ENCODE measurements at regions not wholly inside any gene's neighbourhood (a gene's known extent, or its start where the extent isn't known, plus 50 kb on each side); places are given as distances from the start of the nearest gene placed in this dataset.

- H3K4me3 ChIP-seq (ENCODE audit: low read length): no peak overlapping the region
- no peak overlapping the region for H3K27ac ChIP-seq (ENCODE audit: low read length)
- no peaks in the 10 kb centered on the region for H3K9me3 ChIP-seq (replicated peaks; ENCODE audit: insufficient read depth, low read length)
- H4K20me1 ChIP-seq (ENCODE audit: insufficient read depth, low read length): no peaks in the 10 kb centered on the region
- DNase-seq: no peak
- no peak overlapping the region for H3K4me2 ChIP-seq (ENCODE audit: low read depth, low read length)
- H3K79me2 ChIP-seq (ENCODE audit: low read length): no peaks in the 10 kb centered on the region
- no peaks in the 10 kb centered on the region for H3K27me3 ChIP-seq (replicated peaks; ENCODE audit: insufficient read depth, low read length)
- TF ChIP-seq EZH2 (optimal IDR thresholded peaks at IDR 0.05; ENCODE audit: low read depth, low read length) (no peak), EZH2phosphoT487 (IDR thresholded peaks at IDR 0.05; ENCODE audit: low read length) (no peak), CTCF (IDR thresholded peaks at IDR 0.05; ENCODE audit: low read length) (no peak)
- H3K9ac ChIP-seq (ENCODE audit: low read length): no peak overlapping the region
- H3K4me1 ChIP-seq (ENCODE audit: low read length): no peaks in the 10 kb centered on the region
- H3K36me3 ChIP-seq (replicated peaks; ENCODE audit: insufficient read depth, low read length): no peaks in the 10 kb centered on the region
- H2AFZ ChIP-seq (ENCODE audit: low read length): no peak overlapping the region
- H3K9me2 ChIP-seq (replicated peaks; ENCODE audit: insufficient read depth, low read length): no peaks in the 10 kb centered on the region
- no peaks in the 10 kb centered on the region for H3F3A ChIP-seq (ENCODE audit: insufficient read depth, low read length)
These were observed 360.0 kb upstream of the ZNF462 start for GRCh38 chr9:106502930-106503329.

- no peak overlapping the region for H3K27ac ChIP-seq (ENCODE audit: low read length)
- H3K27me3 ChIP-seq (replicated peaks; ENCODE audit: insufficient read depth, low read length): no peaks in the 10 kb centered on the region
- H3K9me3 ChIP-seq (replicated peaks; ENCODE audit: insufficient read depth, low read length): no peaks in the 10 kb centered on the region
- no peaks in the 10 kb centered on the region for H3K36me3 ChIP-seq (replicated peaks; ENCODE audit: insufficient read depth, low read length)
- TF ChIP-seq CTCF (IDR thresholded peaks at IDR 0.05; ENCODE audit: low read length) (no peak), EZH2 (optimal IDR thresholded peaks at IDR 0.05; ENCODE audit: low read depth, low read length) (no peak), EZH2phosphoT487 (IDR thresholded peaks at IDR 0.05; ENCODE audit: low read length) (no peak)
- no peak overlapping the region for H3K9ac ChIP-seq (ENCODE audit: low read length)
- no peak overlapping the region for H3K4me2 ChIP-seq (ENCODE audit: low read depth, low read length)
- no peaks in the 10 kb centered on the region for H4K20me1 ChIP-seq (ENCODE audit: insufficient read depth, low read length)
- no peaks in the 10 kb centered on the region for H3F3A ChIP-seq (ENCODE audit: insufficient read depth, low read length)
- no peak overlapping the region for H3K4me3 ChIP-seq (ENCODE audit: low read length)
- H3K9me2 ChIP-seq (replicated peaks; ENCODE audit: insufficient read depth, low read length): no peaks in the 10 kb centered on the region
- no peak for DNase-seq
- H2AFZ ChIP-seq (ENCODE audit: low read length): no peak overlapping the region
- H3K79me2 ChIP-seq (ENCODE audit: low read length): no peaks in the 10 kb centered on the region
- H3K4me1 ChIP-seq (ENCODE audit: low read length): no peaks in the 10 kb centered on the region
These were observed 359.2 kb upstream of the ZNF462 start for GRCh38 chr9:106503759-106504158.

GRCh38 chr9:106526716-106527204 lies 336.2 kb upstream of the ZNF462 start:
- DNase-seq: no peak
- no peaks in the 10 kb centered on the region for H3F3A ChIP-seq (ENCODE audit: insufficient read depth, low read length)
- H3K27ac ChIP-seq (ENCODE audit: low read length): no peak overlapping the region
- H3K4me2 ChIP-seq (ENCODE audit: low read depth, low read length): no peak overlapping the region
- H4K20me1 ChIP-seq (ENCODE audit: insufficient read depth, low read length): no peaks in the 10 kb centered on the region
- no peak overlapping the region for H3K9ac ChIP-seq (ENCODE audit: low read length)
- no peaks in the 10 kb centered on the region for H3K9me3 ChIP-seq (replicated peaks; ENCODE audit: insufficient read depth, low read length)
- no peak for TF ChIP-seq EZH2 (optimal IDR thresholded peaks at IDR 0.05; ENCODE audit: low read depth, low read length)
- TF ChIP-seq EZH2phosphoT487 (IDR thresholded peaks at IDR 0.05; ENCODE audit: low read length): no peak
- TF ChIP-seq CTCF (IDR thresholded peaks at IDR 0.05; ENCODE audit: low read length): no peak
- H2AFZ ChIP-seq (ENCODE audit: low read length): no peak overlapping the region
- no peaks in the 10 kb centered on the region for H3K9me2 ChIP-seq (replicated peaks; ENCODE audit: insufficient read depth, low read length)
- no peaks in the 10 kb centered on the region for H3K36me3 ChIP-seq (replicated peaks; ENCODE audit: insufficient read depth, low read length)
- H3K4me3 ChIP-seq (ENCODE audit: low read length): no peak overlapping the region
- H3K27me3 ChIP-seq (replicated peaks; ENCODE audit: insufficient read depth, low read length): no peaks in the 10 kb centered on the region
- H3K79me2 ChIP-seq (ENCODE audit: low read length): no peaks in the 10 kb centered on the region
- no peaks in the 10 kb centered on the region for H3K4me1 ChIP-seq (ENCODE audit: low read length)

Data from MM.1S (cell line).